LNCAP (cell line): ENCODE measurements at regions not wholly inside any gene's neighbourhood (a gene's known extent, or its start where the extent isn't known, plus 50 kb on each side); places are given as distances from the start of the nearest gene placed in this dataset.

Source experiments
- CTCF ChIP-seq: fragments of 450-650 bp; IDR thresholded peaks from 2 replicates; pipeline ENCODE4 v1.5.1; 2017; ENCODE audit warnings: mild to moderate bottlenecking

GRCh38 chr20:22878166-22878565 lies 156.9 kb upstream of the SSTR4 start:
- TF ChIP-seq CTCF: no peak

GRCh38 chr20:22880277-22880676 lies 154.8 kb upstream of the SSTR4 start:
- TF ChIP-seq CTCF: no peak

- no peak for TF ChIP-seq CTCF
Measured at GRCh38 chr20:22887796-22888195, 147.3 kb upstream of the SSTR4 start.

GRCh38 chr20:22890594-22891300 lies 144.4 kb upstream of the SSTR4 start:
- no peak for TF ChIP-seq CTCF

GRCh38 chr20:22901164-22901563 lies 133.9 kb upstream of the SSTR4 start:
- no peak for TF ChIP-seq CTCF

GRCh38 chr20:22901921-22902320 lies 133.2 kb upstream of the SSTR4 start:
- TF ChIP-seq CTCF: no peak

GRCh38 chr20:22904386-22904785 lies 130.7 kb upstream of the SSTR4 start:
- TF ChIP-seq CTCF: no peak

GRCh38 chr20:22904905-22905304 lies 130.2 kb upstream of the SSTR4 start:
- TF ChIP-seq CTCF: no peak
